Spleen (tissue), 7 donors: ENCODE measurements at regions not wholly inside any gene's neighbourhood (a gene's known extent, or its start where the extent isn't known, plus 50 kb on each side); places are given as distances from the start of the nearest gene placed in this dataset.

Experiments used
- POLR2A ChIP-seq, 3 donors: fragments of 450-650 bp; IDR thresholded peaks; one replicate each; pipeline ENCODE4 v1.5.1; 2017; ENCODE audit warnings: antibody characterized with exemption in 3 of 3, mild to moderate bottlenecking in 1 of 3
- POLR2AphosphoS5 ChIP-seq, 3 donors: sonication (generic); formaldehyde crosslinking; IDR thresholded peaks; one replicate each; pipeline ENCODE4 v1.5.1; 2017; ENCODE audit warnings: antibody characterized with exemption in 3 of 3
- TF ChIP-seq, protein P1 (sequence below), 11 experiments: fragments of 200-600 bp in 7 of 11; fragments of 450-650 bp in 4 of 11; sonication (generic) in 4 of 11; IDR thresholded peaks in 8 of 11; conservative IDR thresholded peaks in 3 of 11; 1 replicate in 7 of 11; 2 replicates in 4 of 11; pipeline versions ENCODE4 v1.4.0 to v1.8.0; 2016 to 2021; ENCODE audit warnings: antibody characterized with exemption in 11 of 11, inconsistent platforms in 4 of 11, mild to moderate bottlenecking in 1 of 11
- donor health status: DM: no; HTN: no; CAD: no; lungs with moderate emphysema.
- donor health status: DM: no; HTN: no; CAD: no.
- donor health status: DM: no; HTN: no; CAD: no.

DNA sequence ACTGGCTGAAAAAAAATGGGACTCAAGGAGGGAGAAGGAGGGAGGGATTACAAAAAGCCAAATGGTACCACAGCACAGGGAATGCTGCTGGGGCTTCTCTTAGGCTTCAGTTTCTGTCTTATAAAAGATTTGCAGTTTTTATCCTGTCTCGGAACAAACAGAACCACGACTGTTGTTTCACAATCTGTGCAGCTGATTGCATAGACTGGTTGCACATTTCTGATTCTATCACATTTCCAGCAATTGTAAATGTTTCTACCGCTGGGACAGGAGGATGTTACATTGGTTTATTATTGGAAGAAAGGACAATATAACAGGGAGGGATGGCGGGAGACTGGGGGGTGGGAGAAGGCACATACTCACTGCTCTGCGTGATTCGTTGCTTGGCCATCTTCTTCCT, 73.5 kb upstream of the ARID1B start:
- TF ChIP-seq POLR2AphosphoS5 (IDR thresholded peaks at IDR 0.05) (no peak), POLR2A (IDR thresholded peaks at IDR 0.05) (no peak)
- TF ChIP-seq, protein P1, sequence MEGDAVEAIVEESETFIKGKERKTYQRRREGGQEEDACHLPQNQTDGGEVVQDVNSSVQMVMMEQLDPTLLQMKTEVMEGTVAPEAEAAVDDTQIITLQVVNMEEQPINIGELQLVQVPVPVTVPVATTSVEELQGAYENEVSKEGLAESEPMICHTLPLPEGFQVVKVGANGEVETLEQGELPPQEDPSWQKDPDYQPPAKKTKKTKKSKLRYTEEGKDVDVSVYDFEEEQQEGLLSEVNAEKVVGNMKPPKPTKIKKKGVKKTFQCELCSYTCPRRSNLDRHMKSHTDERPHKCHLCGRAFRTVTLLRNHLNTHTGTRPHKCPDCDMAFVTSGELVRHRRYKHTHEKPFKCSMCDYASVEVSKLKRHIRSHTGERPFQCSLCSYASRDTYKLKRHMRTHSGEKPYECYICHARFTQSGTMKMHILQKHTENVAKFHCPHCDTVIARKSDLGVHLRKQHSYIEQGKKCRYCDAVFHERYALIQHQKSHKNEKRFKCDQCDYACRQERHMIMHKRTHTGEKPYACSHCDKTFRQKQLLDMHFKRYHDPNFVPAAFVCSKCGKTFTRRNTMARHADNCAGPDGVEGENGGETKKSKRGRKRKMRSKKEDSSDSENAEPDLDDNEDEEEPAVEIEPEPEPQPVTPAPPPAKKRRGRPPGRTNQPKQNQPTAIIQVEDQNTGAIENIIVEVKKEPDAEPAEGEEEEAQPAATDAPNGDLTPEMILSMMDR (IDR thresholded peaks at IDR 0.05 in 8 of 11, conservative IDR thresholded peaks at IDR 0.05 in 3 of 11): no peak
